Nephron (organoid): ENCODE measurements at regions not wholly inside any gene's neighbourhood (a gene's known extent, or its start where the extent isn't known, plus 50 kb on each side); places are given as distances from the start of the nearest gene placed in this dataset.

Experiments used
- H3K27ac Mint-ChIP-seq, 3 experiments: 2 replicates each; pipeline ENCODE4 v1.8.0; 2020; ENCODE audit warnings: mixed read lengths in 3 of 3, mild to moderate bottlenecking in 2 of 3, moderate library complexity in 1 of 3
- H3K27me3 Mint-ChIP-seq: 2 replicates; pipeline ENCODE4 v1.8.0; 2021; ENCODE audit warnings: low read depth, mild to moderate bottlenecking, moderate library complexity, mixed read lengths
- H3K36me3 Mint-ChIP-seq: 2 replicates; pipeline ENCODE4 v1.8.0; 2020; ENCODE audit warnings: low read depth, mixed read lengths
- H3K4me1 Mint-ChIP-seq: 2 replicates; pipeline ENCODE4 v1.8.0; 2020; ENCODE audit warnings: mixed read lengths
- H3K4me3 Mint-ChIP-seq, 3 experiments: 2 replicates each; pipeline ENCODE4 v1.8.0; 2020; ENCODE audit warnings: mild to moderate bottlenecking in 3 of 3, mixed read lengths in 3 of 3, moderate library complexity in 2 of 3
- H3K9me3 Mint-ChIP-seq: 2 replicates; pipeline ENCODE4 v1.8.0; 2020; ENCODE audit warnings: mixed read lengths
- TF ChIP-seq, protein P1 (sequence below), 3 experiments: fragments of 200-600 bp; sonication (generic); IDR thresholded peaks; one replicate each; pipeline ENCODE4 v1.5.0; 2021; ENCODE audit warnings: antibody characterized with exemption in 3 of 3; ENCODE audit not compliant: unreplicated experiment in 3 of 3

GRCh38 chr7:110521357-110521911, 569.5 kb upstream of the LRRN3 start:
- peak overlapping the region; percentile 95 to 97 (median 96) for H3K27ac Mint-ChIP-seq
- peaks cover 19% of the 10 kb centered on the region for H3K9me3 Mint-ChIP-seq
- H3K4me1 Mint-ChIP-seq = peaks cover 29% of the 10 kb centered on the region
- H3K27me3 Mint-ChIP-seq = no peaks in the 10 kb centered on the region
- TF ChIP-seq, protein P1, sequence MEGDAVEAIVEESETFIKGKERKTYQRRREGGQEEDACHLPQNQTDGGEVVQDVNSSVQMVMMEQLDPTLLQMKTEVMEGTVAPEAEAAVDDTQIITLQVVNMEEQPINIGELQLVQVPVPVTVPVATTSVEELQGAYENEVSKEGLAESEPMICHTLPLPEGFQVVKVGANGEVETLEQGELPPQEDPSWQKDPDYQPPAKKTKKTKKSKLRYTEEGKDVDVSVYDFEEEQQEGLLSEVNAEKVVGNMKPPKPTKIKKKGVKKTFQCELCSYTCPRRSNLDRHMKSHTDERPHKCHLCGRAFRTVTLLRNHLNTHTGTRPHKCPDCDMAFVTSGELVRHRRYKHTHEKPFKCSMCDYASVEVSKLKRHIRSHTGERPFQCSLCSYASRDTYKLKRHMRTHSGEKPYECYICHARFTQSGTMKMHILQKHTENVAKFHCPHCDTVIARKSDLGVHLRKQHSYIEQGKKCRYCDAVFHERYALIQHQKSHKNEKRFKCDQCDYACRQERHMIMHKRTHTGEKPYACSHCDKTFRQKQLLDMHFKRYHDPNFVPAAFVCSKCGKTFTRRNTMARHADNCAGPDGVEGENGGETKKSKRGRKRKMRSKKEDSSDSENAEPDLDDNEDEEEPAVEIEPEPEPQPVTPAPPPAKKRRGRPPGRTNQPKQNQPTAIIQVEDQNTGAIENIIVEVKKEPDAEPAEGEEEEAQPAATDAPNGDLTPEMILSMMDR (IDR thresholded peaks at IDR 0.05; ENCODE audit: unreplicated experiment in 3 of 3) = no peak
- no peak overlapping the region for H3K4me3 Mint-ChIP-seq
- H3K36me3 Mint-ChIP-seq = peaks cover 9% of the 10 kb centered on the region

- Mint-ChIP-seq H3K27ac (peak overlapping the region; percentile 95 to 97 (median 96)), H3K36me3 (peaks cover 9% of the 10 kb centered on the region), H3K4me3 (peak overlapping the region in 1 of 3 experiments; percentile 60), H3K4me1 (peaks cover 29% of the 10 kb centered on the region), H3K9me3 (peaks cover 17% of the 10 kb centered on the region), H3K27me3 (no peaks in the 10 kb centered on the region)
- TF ChIP-seq, protein P1 (IDR thresholded peaks at IDR 0.05; ENCODE audit: unreplicated experiment in 3 of 3) = no peak
Observed at GRCh38 chr7:110522061-110522760, 568.7 kb upstream of the LRRN3 start.

GRCh38 chr7:110522761-110523200, 568.1 kb upstream of the LRRN3 start:
- peak overlapping the region; percentile 95 to 97 (median 96) for H3K27ac Mint-ChIP-seq
- H3K36me3 Mint-ChIP-seq = peaks cover 9% of the 10 kb centered on the region
- H3K27me3 Mint-ChIP-seq = no peaks in the 10 kb centered on the region
- peaks cover 17% of the 10 kb centered on the region for H3K9me3 Mint-ChIP-seq
- H3K4me3 Mint-ChIP-seq = peak overlapping the region in 1 of 3 experiments; percentile 60
- TF ChIP-seq, protein P1 (IDR thresholded peaks at IDR 0.05; ENCODE audit: unreplicated experiment in 3 of 3) = no peak
- H3K4me1 Mint-ChIP-seq = peaks cover 29% of the 10 kb centered on the region

DNA sequence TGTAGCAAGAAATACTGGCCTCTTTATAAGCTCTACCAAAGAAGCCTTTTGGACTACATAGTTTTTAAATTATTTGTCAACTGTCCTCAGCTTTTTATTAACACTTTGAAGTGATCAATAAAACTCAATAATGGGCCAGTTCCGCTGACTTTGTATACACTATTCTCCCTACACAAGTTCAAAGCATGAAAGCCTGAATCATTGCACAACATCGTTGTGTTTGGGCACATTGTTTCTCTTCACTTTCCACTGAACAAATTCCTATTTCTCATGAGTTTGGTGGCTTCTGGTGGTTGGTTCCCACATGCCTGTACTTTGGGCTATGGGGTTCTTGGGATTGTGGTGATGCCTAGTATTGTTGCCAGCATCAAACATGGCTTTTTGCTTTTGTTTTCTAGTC, 561.8 kb upstream of the LRRN3 start:
- no peaks in the 10 kb centered on the region for H3K36me3 Mint-ChIP-seq
- TF ChIP-seq, protein P1 (IDR thresholded peaks at IDR 0.05; ENCODE audit: unreplicated experiment in 3 of 3) = no peak
- H3K9me3 Mint-ChIP-seq = peaks cover 8% of the 10 kb centered on the region
- peaks cover 1% of the 10 kb centered on the region for H3K4me1 Mint-ChIP-seq
- H3K27me3 Mint-ChIP-seq = peaks cover 3% of the 10 kb centered on the region
- H3K4me3 Mint-ChIP-seq = no peak overlapping the region
- no peak overlapping the region for H3K27ac Mint-ChIP-seq

DNA sequence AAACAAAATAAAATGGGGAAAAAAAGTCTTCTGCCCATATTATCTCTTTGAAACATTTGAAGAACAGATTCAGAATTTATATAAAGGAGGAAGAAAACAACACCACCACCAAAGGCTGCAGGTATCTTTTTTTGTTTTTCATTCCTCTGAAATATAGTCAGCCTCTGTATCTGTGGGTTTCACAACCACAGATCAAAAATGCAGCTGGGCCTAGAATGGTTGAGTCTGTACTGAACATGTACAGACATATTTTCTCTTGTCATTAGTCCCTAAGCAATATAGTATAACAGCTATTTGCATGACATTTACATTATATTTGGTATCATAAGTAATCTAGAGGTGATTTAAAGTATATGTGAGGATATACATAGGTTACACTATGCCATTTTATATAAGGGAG, 559.7 kb upstream of the LRRN3 start:
- Mint-ChIP-seq H3K9me3 (peaks cover 8% of the 10 kb centered on the region), H3K4me3 (no peak overlapping the region), H3K27me3 (peaks cover 3% of the 10 kb centered on the region), H3K4me1 (peaks cover 6% of the 10 kb centered on the region), H3K36me3 (no peaks in the 10 kb centered on the region), H3K27ac (no peak overlapping the region)
- TF ChIP-seq, protein P1 (IDR thresholded peaks at IDR 0.05; ENCODE audit: unreplicated experiment in 3 of 3) = no peak
